A673 (cell line): ENCODE measurements at regions not wholly inside any gene's neighbourhood (a gene's known extent, or its start where the extent isn't known, plus 50 kb on each side); places are given as distances from the start of the nearest gene placed in this dataset.

ENCODE experiments used
- BruUV-seq: library from RNA; stranded (reverse); fragments of 400-500 nt; replicated peaks from 2 replicates; lab custom pipeline; 2021; lab: Mats Ljungman, UMichigan
- CTCF ChIA-PET: fragments of 300-600 bp; sonication (Branson Sonifier 250); formaldehyde crosslinking; loops from one replicate; lab custom pipeline; 2022; ENCODE audit warnings: antibody characterized with exemption; lab: Charles Lee
- POLR2A ChIA-PET: fragments of 300-600 bp; sonication (Branson Sonifier 250); formaldehyde crosslinking; loops from one replicate; lab custom pipeline; 2022; ENCODE audit warnings: antibody characterized with exemption; ENCODE audit not compliant: low non-redundant PET; lab: Charles Lee
- DNase-seq: peaks from one replicate; pipeline ENCODE4 v3.0.0-alpha.2; 2015; ENCODE audit warnings: low spot score
- H3K27ac ChIP-seq: fragments of 200-600 bp; sonication (generic); 2 replicates; pipeline ENCODE4 v1.5.1; 2016; ENCODE audit warnings: mixed run types, low read depth, mild to moderate bottlenecking, mixed read lengths, antibody characterized with exemption, low read length; ENCODE audit not compliant: poor library complexity, severe bottlenecking
- H3K27me3 ChIP-seq: fragments of 200-600 bp; sonication (generic); replicated peaks from 2 replicates; pipeline ENCODE4 v1.6.1; 2017; ENCODE audit warnings: mixed run types, low read depth, mild to moderate bottlenecking, mixed read lengths, antibody characterized with exemption, low read length; ENCODE audit not compliant: insufficient read depth, poor library complexity
- H3K36me3 ChIP-seq: fragments of 200-600 bp; sonication (generic); 2 replicates; pipeline ENCODE4 v1.6.1; 2016; ENCODE audit warnings: mixed run types, mild to moderate bottlenecking, mixed read lengths, antibody characterized with exemption, low read length; ENCODE audit not compliant: insufficient read depth, poor library complexity, severe bottlenecking
- H3K4me1 ChIP-seq: fragments of 200-600 bp; sonication (generic); 2 replicates; pipeline ENCODE4 v1.6.1; 2017; ENCODE audit warnings: mixed run types, mild to moderate bottlenecking, mixed read lengths, antibody characterized with exemption, low read length; ENCODE audit not compliant: insufficient read depth, poor library complexity, severe bottlenecking
- H3K4me3 ChIP-seq: fragments of 200-600 bp; sonication (generic); 2 replicates; pipeline ENCODE4 v1.5.1; 2016; ENCODE audit warnings: low read depth, mixed run types, mild to moderate bottlenecking, mixed read lengths, low read length; ENCODE audit not compliant: poor library complexity, severe bottlenecking
- H3K9me3 ChIP-seq: fragments of 200-600 bp; sonication (generic); 2 replicates; pipeline ENCODE4 v1.6.1; 2016; ENCODE audit warnings: mixed run types, low read depth, mild to moderate bottlenecking, mixed read lengths, antibody characterized with exemption, low read length; ENCODE audit not compliant: poor library complexity, severe bottlenecking
- CTCF ChIP-seq: fragments of 300-800, 200-600 bp; sonication (generic); conservative IDR thresholded peaks from 2 replicates; pipeline ENCODE4 v1.5.1; 2017; ENCODE audit warnings: low read depth, mild to moderate bottlenecking, antibody characterized with exemption, low read length, moderate library complexity, mixed read lengths
- EZH2 ChIP-seq: fragments of 200-600 bp; sonication (generic); IDR thresholded peaks from 2 replicates; pipeline ENCODE4 v1.6.1; 2017; ENCODE audit warnings: borderline replicate concordance, low read depth, mild to moderate bottlenecking, mixed read lengths, antibody characterized with exemption, low read length; ENCODE audit not compliant: poor library complexity, severe bottlenecking
- intact Hi-C: fragments of 100-400 bp; cut with micrococcal nuclease; formaldehyde crosslinking; loops from one replicate; pipeline ENCODE4 v1.10.0; 2022; ENCODE audit not compliant: unreplicated experiment

- Histone ChIP-seq H3K4me1 (no peaks in the 10 kb centered on the region), H3K4me3 (no peak overlapping the region), H3K9me3 (no peaks in the 10 kb centered on the region), H3K36me3 (no peaks in the 10 kb centered on the region), H3K27me3 (no peaks in the 10 kb centered on the region), H3K27ac (no peak overlapping the region)
- ChIA-PET POLR2A (no interaction called here), CTCF (no interaction called here)
- TF ChIP-seq EZH2 (no peak), CTCF (no peak)
- intact Hi-C loops: no loop called here
- BruUV-seq: no TSS peak
- DNase-seq: no peak
These were observed 68.3 kb upstream of the SPANXB1 start for GRCh38 chrX:140933874-140934655.

- Histone ChIP-seq H3K36me3 (no peaks in the 10 kb centered on the region), H3K4me3 (no peak overlapping the region), H3K4me1 (no peaks in the 10 kb centered on the region), H3K27ac (no peak overlapping the region), H3K9me3 (no peaks in the 10 kb centered on the region), H3K27me3 (no peaks in the 10 kb centered on the region)
- TF ChIP-seq CTCF (no peak), EZH2 (no peak)
- DNase-seq: no peak
- no TSS peak for BruUV-seq
- ChIA-PET POLR2A (no interaction called here), CTCF (no interaction called here)
- intact Hi-C loops: no loop called here
These were observed 58.9 kb upstream of the SPANXB1 start for GRCh38 chrX:140943513-140943912.

- intact Hi-C loops: no loop called here
- ChIA-PET POLR2A (no interaction called here), CTCF (no interaction called here)
- no TSS peak for BruUV-seq
- no peaks in the 10 kb centered on the region for H3K4me1 ChIP-seq
- H3K36me3 ChIP-seq: no peaks in the 10 kb centered on the region
- TF ChIP-seq CTCF (no peak), EZH2 (no peak)
- H3K4me3 ChIP-seq: no peak overlapping the region
- no peaks in the 10 kb centered on the region for H3K27me3 ChIP-seq
- no peak overlapping the region for H3K27ac ChIP-seq
- no peaks in the 10 kb centered on the region for H3K9me3 ChIP-seq
- no peak for DNase-seq
These were observed 57.7 kb upstream of the SPANXB1 start for GRCh38 chrX:140944710-140945109.
